ENCODE measurements at regions not wholly inside any gene's neighbourhood (a gene's known extent, or its start where the extent isn't known, plus 50 kb on each side); places are given as distances from the start of the nearest gene placed in this dataset.

DNA sequence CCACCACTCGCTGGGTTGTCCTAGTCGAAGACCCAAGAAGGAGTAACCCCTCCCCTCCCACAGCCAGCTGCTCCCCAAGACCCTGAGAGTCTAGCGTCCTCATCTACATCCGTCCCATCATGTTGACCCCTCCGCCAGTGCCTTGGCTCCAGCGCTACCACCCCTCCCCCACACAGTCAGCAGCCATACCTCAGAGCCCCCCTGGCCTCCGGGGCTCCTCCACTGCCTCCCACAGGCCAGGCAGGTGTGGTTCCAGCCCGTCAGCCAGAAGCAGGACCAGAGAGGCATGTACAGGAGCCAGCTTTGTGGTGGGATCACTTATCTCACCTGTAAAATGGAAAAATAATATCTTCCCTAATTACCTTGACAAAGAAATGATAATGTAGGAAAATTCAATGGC is 51.5 kb upstream of the PHF21B start:
- H3K27ac ChIP-seq, result no peak overlapping the region
- TF ChIP-seq ZFX (IDR thresholded peaks at IDR 0.05) (no peak), CTCF (conservative IDR thresholded peaks at IDR 0.05) (no peak)

- no peak overlapping the region for H3K27ac ChIP-seq
- TF ChIP-seq CTCF (conservative IDR thresholded peaks at IDR 0.05) (no peak), ZFX (IDR thresholded peaks at IDR 0.05) (no peak)
Observed at GRCh38 chr22:45064313-45065278, 54.8 kb upstream of the PHF21B start.

DNA sequence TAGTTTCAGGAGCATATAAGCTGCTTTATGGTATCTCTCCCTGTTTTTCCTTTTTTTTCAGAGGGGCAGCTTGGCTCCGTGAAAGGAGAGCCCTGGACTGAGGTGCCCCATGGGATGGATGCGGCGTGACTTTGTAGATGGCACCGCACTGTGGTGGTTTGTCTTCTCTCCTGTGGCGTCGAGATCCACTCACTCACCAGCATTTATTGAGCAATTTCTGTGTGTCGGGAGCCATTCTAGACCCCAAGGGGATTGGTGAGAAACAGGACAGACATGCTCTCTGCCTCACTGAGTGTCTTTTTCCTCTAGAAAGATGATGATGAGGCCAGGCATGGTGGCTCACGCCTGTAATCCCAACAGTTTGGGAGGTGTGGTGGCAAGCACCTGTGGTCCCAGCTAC is 55.9 kb upstream of the PHF21B start:
- no peak for TF ChIP-seq CTCF (conservative IDR thresholded peaks at IDR 0.05)
- no peak overlapping the region for H3K27ac ChIP-seq

- TF ChIP-seq CTCF (conservative IDR thresholded peaks at IDR 0.05) (no peak), ZFX (IDR thresholded peaks at IDR 0.05) (no peak)
- H3K27ac ChIP-seq, result no peak overlapping the region
Observed at GRCh38 chr22:45067731-45068130, 57.9 kb upstream of the PHF21B start.

- TF ChIP-seq CTCF (conservative IDR thresholded peaks at IDR 0.05) (no peak), ZFX (IDR thresholded peaks at IDR 0.05) (no peak)
- H3K27ac ChIP-seq, result no peak overlapping the region
Observed at GRCh38 chr22:45069925-45070324, 60.1 kb upstream of the PHF21B start.

- no peak overlapping the region for H3K27ac ChIP-seq
- TF ChIP-seq CTCF (conservative IDR thresholded peaks at IDR 0.05) (no peak), ZFX (IDR thresholded peaks at IDR 0.05) (no peak)
Observed at GRCh38 chr22:45071618-45072017, 61.8 kb upstream of the PHF21B start.

DNA sequence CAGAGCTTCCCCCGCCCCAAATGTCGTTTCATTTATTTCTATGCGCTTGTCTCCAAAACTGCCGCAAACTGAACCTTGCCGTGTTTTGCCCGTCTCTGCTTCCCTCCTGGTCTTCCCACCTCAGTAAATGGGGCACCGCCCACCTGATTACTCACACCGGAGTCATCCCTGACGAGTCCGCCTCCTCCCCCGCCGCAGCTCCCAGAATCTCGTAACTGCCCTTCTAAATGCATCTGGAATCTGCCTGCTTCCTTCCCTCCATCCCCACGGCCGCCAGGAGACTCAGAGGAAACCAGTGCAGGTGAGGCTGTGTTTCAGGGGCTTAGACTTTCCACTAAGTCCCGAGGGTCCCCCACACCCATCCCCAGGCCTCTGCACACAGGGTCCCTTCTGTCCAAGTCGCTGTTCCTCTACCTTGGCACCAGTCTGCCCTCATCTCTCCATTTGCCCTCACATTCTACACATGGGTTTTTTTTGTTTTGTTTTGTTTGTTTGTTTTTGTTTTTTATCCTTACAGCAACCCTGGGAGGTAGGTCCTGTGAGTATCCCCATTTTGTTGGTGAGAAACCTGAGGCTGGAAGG is 62.6 kb upstream of the PHF21B start:
- TF ChIP-seq ZFX (IDR thresholded peaks at IDR 0.05) (no peak), CTCF (conservative IDR thresholded peaks at IDR 0.05) (no peak)
- H3K27ac ChIP-seq, result no peak overlapping the region

Measured in C4-2B (cell line).